ENCODE measurements at regions not wholly inside any gene's neighbourhood (a gene's known extent, or its start where the extent isn't known, plus 50 kb on each side); places are given as distances from the start of the nearest gene placed in this dataset.

GRCh38 chr9:106286249-106286648 is 576.7 kb upstream of the ZNF462 start:
- TF ChIP-seq, protein P1, sequence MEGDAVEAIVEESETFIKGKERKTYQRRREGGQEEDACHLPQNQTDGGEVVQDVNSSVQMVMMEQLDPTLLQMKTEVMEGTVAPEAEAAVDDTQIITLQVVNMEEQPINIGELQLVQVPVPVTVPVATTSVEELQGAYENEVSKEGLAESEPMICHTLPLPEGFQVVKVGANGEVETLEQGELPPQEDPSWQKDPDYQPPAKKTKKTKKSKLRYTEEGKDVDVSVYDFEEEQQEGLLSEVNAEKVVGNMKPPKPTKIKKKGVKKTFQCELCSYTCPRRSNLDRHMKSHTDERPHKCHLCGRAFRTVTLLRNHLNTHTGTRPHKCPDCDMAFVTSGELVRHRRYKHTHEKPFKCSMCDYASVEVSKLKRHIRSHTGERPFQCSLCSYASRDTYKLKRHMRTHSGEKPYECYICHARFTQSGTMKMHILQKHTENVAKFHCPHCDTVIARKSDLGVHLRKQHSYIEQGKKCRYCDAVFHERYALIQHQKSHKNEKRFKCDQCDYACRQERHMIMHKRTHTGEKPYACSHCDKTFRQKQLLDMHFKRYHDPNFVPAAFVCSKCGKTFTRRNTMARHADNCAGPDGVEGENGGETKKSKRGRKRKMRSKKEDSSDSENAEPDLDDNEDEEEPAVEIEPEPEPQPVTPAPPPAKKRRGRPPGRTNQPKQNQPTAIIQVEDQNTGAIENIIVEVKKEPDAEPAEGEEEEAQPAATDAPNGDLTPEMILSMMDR (IDR thresholded peaks at IDR 0.05) = peak; percentile 14; the same call in 1 of the 2 replicates
- no peak for TF ChIP-seq ZFX (IDR thresholded peaks at IDR 0.05; ENCODE audit: borderline replicate concordance)

Data from 22Rv1 (cell line).